Neural cell (in vitro differentiated cells): ENCODE measurements at regions not wholly inside any gene's neighbourhood (a gene's known extent, or its start where the extent isn't known, plus 50 kb on each side); places are given as distances from the start of the nearest gene placed in this dataset.

ENCODE experiments used
- CTCF ChIP-seq: fragments of 450-650 bp; IDR thresholded peaks from 2 replicates; pipeline ENCODE4 v1.5.1; 2014; ENCODE audit warnings: antibody characterized with exemption, mild to moderate bottlenecking, moderate library complexity; ENCODE audit not compliant: poor library complexity, severe bottlenecking
- MXI1 ChIP-seq: fragments of 450-650 bp; conservative IDR thresholded peaks from 2 replicates; pipeline ENCODE4 v1.6.1; 2014; ENCODE audit warnings: antibody characterized with exemption, mild to moderate bottlenecking; ENCODE audit not compliant: poor library complexity, severe bottlenecking
- POLR2AphosphoS5 ChIP-seq: IDR thresholded peaks from 2 replicates; pipeline ENCODE4 v1.6.1; 2012

DNA sequence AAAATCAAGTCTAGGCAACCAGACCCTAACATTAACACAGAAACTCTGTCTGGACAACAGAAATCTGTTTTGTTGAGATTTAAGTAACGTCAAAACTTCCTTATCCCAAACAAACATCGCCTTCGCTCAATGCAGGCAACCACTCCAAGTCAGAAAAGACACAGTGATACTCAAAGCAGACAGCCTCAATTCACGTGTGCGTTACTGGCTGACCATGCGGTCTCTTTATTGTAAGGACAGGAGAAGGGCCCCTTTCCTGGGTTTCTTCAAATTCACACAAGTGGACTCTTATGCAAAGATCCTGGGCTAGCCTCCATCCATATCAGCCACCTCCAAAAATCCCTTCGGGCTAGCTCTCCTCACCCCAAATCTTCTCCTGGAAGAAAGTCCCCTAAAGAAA, 467.7 kb downstream of the SOX9 start:
- TF ChIP-seq CTCF (no peak), MXI1 (no peak), POLR2AphosphoS5 (no peak)
